GM23338 (cell line): ENCODE measurements at regions not wholly inside any gene's neighbourhood (a gene's known extent, or its start where the extent isn't known, plus 50 kb on each side); places are given as distances from the start of the nearest gene placed in this dataset.

ENCODE experiments used
- ATAC-seq: fragments of 200-7000 bp; cut with Tn5 transposase; 3 replicates; pipeline ENCODE4 v1.9.1; 2020
- DNase-seq: peaks from one replicate; pipeline ENCODE4 v3.0.0-alpha.2; 2015; ENCODE audit warnings: low spot score
- H2AFZ ChIP-seq: fragments of 200-600 bp; sonication (generic); 2 replicates; pipeline ENCODE4 v1.8.0; 2016; ENCODE audit warnings: antibody characterized with exemption, mild to moderate bottlenecking, moderate library complexity
- H3F3A ChIP-seq: fragments of 200-600 bp; sonication (generic); replicated peaks from 2 replicates; pipeline ENCODE4 v1.8.0; 2017; ENCODE audit warnings: antibody characterized with exemption, mixed run types, low read depth
- H3K27ac ChIP-seq: fragments of 200-600 bp; sonication (generic); 2 replicates; pipeline ENCODE4 v1.6.1; 2016; ENCODE audit warnings: low read depth
- H3K27me3 ChIP-seq: fragments of 200-600 bp; sonication (generic); 2 replicates; pipeline ENCODE4 v1.8.0; 2016; ENCODE audit warnings: mild to moderate bottlenecking, mixed run types, moderate library complexity; ENCODE audit not compliant: insufficient read depth
- H3K36me3 ChIP-seq: fragments of 200-600 bp; sonication (generic); 2 replicates; pipeline ENCODE4 v1.8.0; 2016; ENCODE audit warnings: mild to moderate bottlenecking; ENCODE audit not compliant: insufficient read depth
- H3K4me1 ChIP-seq: fragments of 200-600 bp; sonication (generic); 2 replicates; pipeline ENCODE4 v1.8.0; 2016; ENCODE audit warnings: mild to moderate bottlenecking, moderate library complexity; ENCODE audit not compliant: insufficient read depth
- H3K4me2 ChIP-seq: fragments of 200-600 bp; sonication (generic); 2 replicates; pipeline ENCODE4 v1.7.1; 2017; ENCODE audit warnings: mixed run types
- H3K4me3 ChIP-seq: fragments of 200-600 bp; sonication (generic); 2 replicates; pipeline ENCODE4 v1.6.1; 2016; ENCODE audit warnings: mixed run types
- H3K79me2 ChIP-seq: fragments of 200-600 bp; sonication (generic); replicated peaks from 2 replicates; pipeline ENCODE4 v1.8.0; 2017; ENCODE audit warnings: mild to moderate bottlenecking; ENCODE audit not compliant: insufficient read depth
- H3K9me2 ChIP-seq: fragments of 200-600 bp; sonication (generic); 2 replicates; pipeline ENCODE4 v1.8.0; 2017; ENCODE audit not compliant: insufficient read depth
- H4K20me1 ChIP-seq: fragments of 200-600 bp; sonication (generic); replicated peaks from 2 replicates; pipeline ENCODE4 v1.8.0; 2017; ENCODE audit warnings: mild to moderate bottlenecking; ENCODE audit not compliant: insufficient read depth
- H3K27ac Mint-ChIP-seq: 2 replicates; pipeline ENCODE4 v1.8.0; 2020; ENCODE audit warnings: inconsistent platforms, mild to moderate bottlenecking, moderate library complexity, mixed read lengths
- H3K27me3 Mint-ChIP-seq: 3 replicates; pipeline ENCODE4 v1.8.0; 2022; ENCODE audit warnings: low read depth, mild to moderate bottlenecking, moderate library complexity, mixed read lengths, inconsistent platforms; ENCODE audit not compliant: insufficient read depth, poor library complexity
- H3K36me3 Mint-ChIP-seq: 3 replicates; pipeline ENCODE4 v1.8.0; 2021; ENCODE audit warnings: low read depth, mild to moderate bottlenecking, inconsistent platforms, moderate library complexity, mixed read lengths
- H3K4me1 Mint-ChIP-seq: 3 replicates; pipeline ENCODE4 v1.8.0; 2020; ENCODE audit warnings: mild to moderate bottlenecking, inconsistent platforms, mixed read lengths
- H3K4me3 Mint-ChIP-seq: 3 replicates; pipeline ENCODE4 v1.8.0; 2021; ENCODE audit warnings: moderate library complexity, mild to moderate bottlenecking, inconsistent platforms, mixed read lengths
- H3K9me3 Mint-ChIP-seq: 3 replicates; pipeline ENCODE4 v1.8.0; 2020; ENCODE audit warnings: moderate library complexity, mild to moderate bottlenecking, inconsistent platforms, mixed read lengths
- NANOG ChIP-seq: IDR thresholded peaks from 2 replicates; pipeline ENCODE4 v1.6.1; 2016; ENCODE audit warnings: antibody characterized with exemption, borderline replicate concordance
- REST ChIP-seq: IDR thresholded peaks from one replicate; pipeline ENCODE4 v1.6.1; 2018; ENCODE audit warnings: antibody characterized with exemption; ENCODE audit not compliant: unreplicated experiment
- STAT1 ChIP-seq: IDR thresholded peaks from one replicate; pipeline ENCODE4 v1.6.1; 2016; ENCODE audit warnings: antibody characterized with exemption; ENCODE audit not compliant: unreplicated experiment
- ZNF114 ChIP-seq: fragments of 250-450 bp; sonication (Bioruptor Pico); IDR thresholded peaks from 2 replicates; pipeline ENCODE4 v1.5.0; 2020; ENCODE audit warnings: mild to moderate bottlenecking, moderate library complexity
- ZNF331 ChIP-seq: fragments of 250-450 bp; sonication (Bioruptor Pico); IDR thresholded peaks from 2 replicates; pipeline ENCODE4 v1.5.0; 2020; ENCODE audit warnings: low read depth, mild to moderate bottlenecking, moderate library complexity
- TF ChIP-seq, protein P1 (sequence below): IDR thresholded peaks from 2 replicates; pipeline ENCODE4 v1.6.1; 2016; ENCODE audit warnings: antibody characterized with exemption
- TF ChIP-seq, protein P2 (sequence below), 2 experiments: fragments of 200-600 bp in 1 of 2; sonication (generic) in 1 of 2; conservative IDR thresholded peaks; 2 replicates each; pipeline versions ENCODE4 v1.5.1 to v1.6.1; 2016 to 2017; ENCODE audit warnings: antibody characterized with exemption in 2 of 2, low read depth in 2 of 2, mild to moderate bottlenecking in 2 of 2, moderate library complexity in 1 of 2

- no peaks in the 10 kb centered on the region for H3K79me2 ChIP-seq
- H3K4me1 ChIP-seq, result peaks cover 3% of the 10 kb centered on the region; the same call in 1 of the 2 replicates
- H3K4me1 Mint-ChIP-seq, result peaks cover 16% of the 10 kb centered on the region
- no peaks in the 10 kb centered on the region for H3F3A ChIP-seq
- no peak overlapping the region for H3K4me3 Mint-ChIP-seq
- H3K4me3 ChIP-seq, result no peak overlapping the region
- no peak overlapping the region for H2AFZ ChIP-seq
- ATAC-seq (no peak), DNase-seq (no peak)
- TF ChIP-seq, protein P1, sequence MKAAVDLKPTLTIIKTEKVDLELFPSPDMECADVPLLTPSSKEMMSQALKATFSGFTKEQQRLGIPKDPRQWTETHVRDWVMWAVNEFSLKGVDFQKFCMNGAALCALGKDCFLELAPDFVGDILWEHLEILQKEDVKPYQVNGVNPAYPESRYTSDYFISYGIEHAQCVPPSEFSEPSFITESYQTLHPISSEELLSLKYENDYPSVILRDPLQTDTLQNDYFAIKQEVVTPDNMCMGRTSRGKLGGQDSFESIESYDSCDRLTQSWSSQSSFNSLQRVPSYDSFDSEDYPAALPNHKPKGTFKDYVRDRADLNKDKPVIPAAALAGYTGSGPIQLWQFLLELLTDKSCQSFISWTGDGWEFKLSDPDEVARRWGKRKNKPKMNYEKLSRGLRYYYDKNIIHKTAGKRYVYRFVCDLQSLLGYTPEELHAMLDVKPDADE, result no peak
- no peaks in the 10 kb centered on the region for H4K20me1 ChIP-seq
- no peaks in the 10 kb centered on the region for H3K36me3 ChIP-seq
- no peaks in the 10 kb centered on the region for H3K27me3 ChIP-seq
- no peak overlapping the region for H3K4me2 ChIP-seq
- H3K27ac Mint-ChIP-seq, result no peak overlapping the region
- peaks cover 12% of the 10 kb centered on the region for H3K9me3 Mint-ChIP-seq
- H3K36me3 Mint-ChIP-seq, result peaks cover 4% of the 10 kb centered on the region; the same call in 2 of the 3 replicates
- no peaks in the 10 kb centered on the region for H3K9me2 ChIP-seq
- peaks cover 3% of the 10 kb centered on the region for H3K27me3 Mint-ChIP-seq
- no peak overlapping the region for H3K27ac ChIP-seq
Observed at GRCh38 chr15:70190965-70191364, 93.2 kb upstream of the TLE3 start.

DNA sequence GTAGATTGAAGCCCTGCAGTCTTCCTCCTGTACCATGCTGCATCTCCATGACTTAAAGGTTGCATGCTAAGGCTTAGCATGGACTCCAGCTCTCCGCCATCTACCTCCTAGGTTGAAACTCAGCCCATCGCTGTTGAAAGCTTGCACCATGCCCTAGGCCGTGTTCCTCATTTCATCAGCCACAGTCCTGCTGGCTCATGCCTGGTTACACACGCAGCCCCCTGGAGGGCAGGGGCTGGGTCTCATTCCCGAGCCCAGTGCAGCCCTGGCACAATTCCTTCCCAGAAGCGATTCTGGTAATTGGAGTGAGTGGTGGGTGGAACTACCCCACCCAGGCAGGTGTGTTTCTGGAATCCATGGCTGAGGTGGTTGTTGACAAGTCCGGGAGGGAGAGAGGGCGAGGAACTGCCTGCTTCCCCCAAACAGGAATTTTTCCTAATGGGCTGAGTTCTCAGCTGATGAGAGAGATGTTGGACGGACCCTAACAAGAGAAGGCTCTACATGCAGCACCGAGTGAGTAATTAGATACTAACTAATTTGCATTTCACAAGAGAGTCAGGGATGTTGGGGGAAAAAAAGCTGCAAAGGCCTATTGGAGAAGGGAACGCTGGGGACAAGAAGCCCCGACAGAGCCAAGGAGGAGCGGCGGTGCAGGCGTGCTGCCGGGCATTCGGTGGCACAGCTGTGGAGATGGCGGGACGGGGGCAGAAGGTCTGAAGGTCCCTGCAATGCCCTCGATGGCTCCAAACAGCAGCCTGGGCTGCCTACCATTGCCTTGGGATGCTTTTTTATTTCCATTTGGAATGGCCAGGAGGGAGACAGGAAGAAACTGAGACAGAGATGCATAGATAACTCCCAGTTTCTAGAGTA is 92.3 kb upstream of the TLE3 start:
- H3K79me2 ChIP-seq, result no peaks in the 10 kb centered on the region
- Mint-ChIP-seq H3K9me3 (peaks cover 12% of the 10 kb centered on the region), H3K27me3 (peaks cover 4% of the 10 kb centered on the region), H3K4me3 (no peak overlapping the region), H3K4me1 (peaks cover 9% of the 10 kb centered on the region), H3K27ac (no peak overlapping the region), H3K36me3 (peaks cover 4% of the 10 kb centered on the region; the same call in 2 of the 3 replicates)
- H4K20me1 ChIP-seq, result no peaks in the 10 kb centered on the region
- ATAC-seq (no peak), DNase-seq (no peak)
- H3K27me3 ChIP-seq, result no peaks in the 10 kb centered on the region
- H3K36me3 ChIP-seq, result no peaks in the 10 kb centered on the region
- H3F3A ChIP-seq, result no peaks in the 10 kb centered on the region
- no peak overlapping the region for H3K4me3 ChIP-seq
- H2AFZ ChIP-seq, result no peak overlapping the region
- no peak overlapping the region for H3K27ac ChIP-seq
- H3K9me2 ChIP-seq, result no peaks in the 10 kb centered on the region
- no peaks in the 10 kb centered on the region for H3K4me1 ChIP-seq
- no peak overlapping the region for H3K4me2 ChIP-seq
- TF ChIP-seq NANOG (no peak), ZNF114 (CRISPR knock-in tag) (no peak), STAT1 (no peak), ZNF331 (no peak), REST (no peak)
- TF ChIP-seq, protein P2, sequence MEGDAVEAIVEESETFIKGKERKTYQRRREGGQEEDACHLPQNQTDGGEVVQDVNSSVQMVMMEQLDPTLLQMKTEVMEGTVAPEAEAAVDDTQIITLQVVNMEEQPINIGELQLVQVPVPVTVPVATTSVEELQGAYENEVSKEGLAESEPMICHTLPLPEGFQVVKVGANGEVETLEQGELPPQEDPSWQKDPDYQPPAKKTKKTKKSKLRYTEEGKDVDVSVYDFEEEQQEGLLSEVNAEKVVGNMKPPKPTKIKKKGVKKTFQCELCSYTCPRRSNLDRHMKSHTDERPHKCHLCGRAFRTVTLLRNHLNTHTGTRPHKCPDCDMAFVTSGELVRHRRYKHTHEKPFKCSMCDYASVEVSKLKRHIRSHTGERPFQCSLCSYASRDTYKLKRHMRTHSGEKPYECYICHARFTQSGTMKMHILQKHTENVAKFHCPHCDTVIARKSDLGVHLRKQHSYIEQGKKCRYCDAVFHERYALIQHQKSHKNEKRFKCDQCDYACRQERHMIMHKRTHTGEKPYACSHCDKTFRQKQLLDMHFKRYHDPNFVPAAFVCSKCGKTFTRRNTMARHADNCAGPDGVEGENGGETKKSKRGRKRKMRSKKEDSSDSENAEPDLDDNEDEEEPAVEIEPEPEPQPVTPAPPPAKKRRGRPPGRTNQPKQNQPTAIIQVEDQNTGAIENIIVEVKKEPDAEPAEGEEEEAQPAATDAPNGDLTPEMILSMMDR (conservative IDR thresholded peaks at IDR 0.05; ENCODE audit: low read depth in 2 of 2), result no peak
- TF ChIP-seq, protein P1, result no peak
